Loucy (cell line): ENCODE measurements at regions not wholly inside any gene's neighbourhood (a gene's known extent, or its start where the extent isn't known, plus 50 kb on each side); places are given as distances from the start of the nearest gene placed in this dataset.

Source experiments
- H2AFZ ChIP-seq: fragments of 200-600 bp; sonication (generic); 2 replicates; pipeline ENCODE4 v1.6.0; 2016; ENCODE audit warnings: antibody characterized with exemption, mild to moderate bottlenecking, low read length, moderate library complexity
- H3F3A ChIP-seq: fragments of 200-600 bp; 2 replicates; pipeline ENCODE4 v1.6.0; 2016; ENCODE audit warnings: antibody characterized with exemption, low read depth, mild to moderate bottlenecking
- H3K27me3 ChIP-seq: fragments of 200-600 bp; sonication (generic); 2 replicates; pipeline ENCODE4 v1.6.1; 2014; ENCODE audit warnings: low read length, mild to moderate bottlenecking; ENCODE audit not compliant: insufficient read depth, poor library complexity, severe bottlenecking
- H3K36me3 ChIP-seq: fragments of 200-600 bp; sonication (generic); 2 replicates; pipeline ENCODE4 v1.6.1; 2016; ENCODE audit warnings: low read length; ENCODE audit not compliant: insufficient read depth
- H3K4me1 ChIP-seq: fragments of 200-600 bp; sonication (generic); 2 replicates; pipeline ENCODE4 v1.5.1; 2014; ENCODE audit warnings: low read length, mild to moderate bottlenecking; ENCODE audit not compliant: insufficient read depth, poor library complexity, severe bottlenecking
- H3K4me2 ChIP-seq: fragments of 200-600 bp; sonication (generic); 2 replicates; pipeline ENCODE4 v1.6.0; 2014; ENCODE audit warnings: antibody characterized with exemption, low read length, low read depth, mild to moderate bottlenecking; ENCODE audit not compliant: poor library complexity, severe bottlenecking
- H3K4me3 ChIP-seq: fragments of 200-600 bp; sonication (generic); 2 replicates; pipeline ENCODE4 v1.5.1; 2014; ENCODE audit warnings: low read length, mild to moderate bottlenecking, mixed read lengths; ENCODE audit not compliant: poor library complexity, severe bottlenecking
- H3K79me2 ChIP-seq: fragments of 200-600 bp; sonication (generic); 2 replicates; pipeline ENCODE4 v1.6.1; 2014; ENCODE audit warnings: low read length; ENCODE audit not compliant: insufficient read depth
- H3K9ac ChIP-seq: fragments of 200-600 bp; sonication (generic); 2 replicates; pipeline ENCODE4 v1.6.0; 2014; ENCODE audit warnings: mild to moderate bottlenecking, low read depth, low read length, moderate library complexity; ENCODE audit not compliant: poor library complexity, severe bottlenecking
- H3K9me2 ChIP-seq: fragments of 200-600 bp; sonication (generic); replicated peaks from 2 replicates; pipeline ENCODE4 v1.6.1; 2016; ENCODE audit warnings: low read depth, low read length, mixed read lengths
- H3K9me3 ChIP-seq: fragments of 200-600 bp; sonication (generic); 2 replicates; pipeline ENCODE4 v1.6.1; 2014; ENCODE audit warnings: mild to moderate bottlenecking, antibody characterized with exemption, low read length, low read depth; ENCODE audit not compliant: insufficient read depth
- H4K20me1 ChIP-seq: fragments of 200-600 bp; sonication (generic); 2 replicates; pipeline ENCODE4 v1.6.0; 2014; ENCODE audit warnings: antibody characterized with exemption, low read length, mild to moderate bottlenecking; ENCODE audit not compliant: insufficient read depth, poor library complexity, severe bottlenecking
- EZH2phosphoT487 ChIP-seq: fragments of 200-600 bp; IDR thresholded peaks from 2 replicates; pipeline ENCODE4 v1.6.1; 2018; ENCODE audit warnings: antibody characterized with exemption, mild to moderate bottlenecking, moderate library complexity, borderline replicate concordance
- TF ChIP-seq, protein P1 (sequence below): fragments of 200-600 bp; sonication (generic); conservative IDR thresholded peaks from 2 replicates; pipeline ENCODE4 v1.5.1; 2014; ENCODE audit warnings: mild to moderate bottlenecking, antibody characterized with exemption, low read length

DNA sequence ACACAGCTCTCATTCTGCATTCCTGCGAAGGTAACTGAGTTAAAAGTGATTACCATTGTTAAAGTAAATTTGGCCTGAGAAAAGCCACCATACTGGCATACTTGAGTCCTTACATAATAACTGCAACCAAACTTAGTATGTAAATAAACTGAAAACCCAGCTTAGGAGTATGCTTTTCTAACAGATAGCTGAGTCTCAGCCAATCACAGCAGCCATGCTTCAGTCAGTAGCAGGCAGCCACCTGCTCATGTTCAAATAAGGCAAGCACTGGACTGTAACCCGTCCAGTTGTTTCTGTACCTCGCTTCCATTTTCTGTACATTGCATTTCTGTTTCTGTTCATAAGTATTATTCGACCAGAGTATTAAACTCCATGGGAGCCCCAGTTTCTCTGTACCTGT, 58.6 kb downstream of the GCNT4 start:
- Histone ChIP-seq H3K79me2 (no peaks in the 10 kb centered on the region), H3K36me3 (no peaks in the 10 kb centered on the region), H3K4me2 (no peak overlapping the region), H3K27me3 (no peaks in the 10 kb centered on the region), H3K9me2 (no peaks in the 10 kb centered on the region), H2AFZ (peak overlapping the region; percentile 40), H3K4me3 (no peak overlapping the region), H3K9me3 (no peaks in the 10 kb centered on the region), H4K20me1 (no peaks in the 10 kb centered on the region), H3F3A (no peaks in the 10 kb centered on the region), H3K4me1 (peaks cover 11% of the 10 kb centered on the region), H3K9ac (no peak overlapping the region)
- no peak for TF ChIP-seq EZH2phosphoT487
- TF ChIP-seq, protein P1, sequence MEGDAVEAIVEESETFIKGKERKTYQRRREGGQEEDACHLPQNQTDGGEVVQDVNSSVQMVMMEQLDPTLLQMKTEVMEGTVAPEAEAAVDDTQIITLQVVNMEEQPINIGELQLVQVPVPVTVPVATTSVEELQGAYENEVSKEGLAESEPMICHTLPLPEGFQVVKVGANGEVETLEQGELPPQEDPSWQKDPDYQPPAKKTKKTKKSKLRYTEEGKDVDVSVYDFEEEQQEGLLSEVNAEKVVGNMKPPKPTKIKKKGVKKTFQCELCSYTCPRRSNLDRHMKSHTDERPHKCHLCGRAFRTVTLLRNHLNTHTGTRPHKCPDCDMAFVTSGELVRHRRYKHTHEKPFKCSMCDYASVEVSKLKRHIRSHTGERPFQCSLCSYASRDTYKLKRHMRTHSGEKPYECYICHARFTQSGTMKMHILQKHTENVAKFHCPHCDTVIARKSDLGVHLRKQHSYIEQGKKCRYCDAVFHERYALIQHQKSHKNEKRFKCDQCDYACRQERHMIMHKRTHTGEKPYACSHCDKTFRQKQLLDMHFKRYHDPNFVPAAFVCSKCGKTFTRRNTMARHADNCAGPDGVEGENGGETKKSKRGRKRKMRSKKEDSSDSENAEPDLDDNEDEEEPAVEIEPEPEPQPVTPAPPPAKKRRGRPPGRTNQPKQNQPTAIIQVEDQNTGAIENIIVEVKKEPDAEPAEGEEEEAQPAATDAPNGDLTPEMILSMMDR = no peak

DNA sequence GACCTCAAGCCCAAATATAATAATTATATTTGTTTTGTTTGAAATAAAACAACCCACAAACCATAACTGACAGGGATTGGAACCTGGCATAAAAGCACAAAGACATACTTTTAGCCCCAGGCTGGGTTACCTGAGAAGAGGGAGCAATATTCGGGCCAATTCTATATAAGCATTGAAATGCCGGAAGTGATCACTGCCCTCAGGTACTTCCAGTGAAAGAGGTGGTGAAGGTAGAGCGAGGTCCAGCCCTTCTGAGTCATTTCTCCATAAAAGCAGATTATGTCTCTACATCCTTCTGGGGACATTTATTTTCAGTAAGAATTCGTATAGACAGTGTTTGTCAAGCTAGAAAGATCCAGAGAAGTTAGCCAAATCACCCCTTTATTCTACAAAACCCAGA, 59.6 kb downstream of the GCNT4 start:
- Histone ChIP-seq H3K9me2 (no peaks in the 10 kb centered on the region), H3K36me3 (no peaks in the 10 kb centered on the region), H3K4me1 (peaks cover 11% of the 10 kb centered on the region), H3K27me3 (no peaks in the 10 kb centered on the region), H3F3A (no peaks in the 10 kb centered on the region), H3K9me3 (peaks cover 6% of the 10 kb centered on the region; the same call in 1 of the 2 replicates), H3K9ac (no peak overlapping the region), H3K4me2 (no peak overlapping the region), H4K20me1 (no peaks in the 10 kb centered on the region), H3K79me2 (no peaks in the 10 kb centered on the region), H2AFZ (no peak overlapping the region), H3K4me3 (no peak overlapping the region)
- TF ChIP-seq, protein P1 = no peak
- TF ChIP-seq EZH2phosphoT487 = no peak

DNA sequence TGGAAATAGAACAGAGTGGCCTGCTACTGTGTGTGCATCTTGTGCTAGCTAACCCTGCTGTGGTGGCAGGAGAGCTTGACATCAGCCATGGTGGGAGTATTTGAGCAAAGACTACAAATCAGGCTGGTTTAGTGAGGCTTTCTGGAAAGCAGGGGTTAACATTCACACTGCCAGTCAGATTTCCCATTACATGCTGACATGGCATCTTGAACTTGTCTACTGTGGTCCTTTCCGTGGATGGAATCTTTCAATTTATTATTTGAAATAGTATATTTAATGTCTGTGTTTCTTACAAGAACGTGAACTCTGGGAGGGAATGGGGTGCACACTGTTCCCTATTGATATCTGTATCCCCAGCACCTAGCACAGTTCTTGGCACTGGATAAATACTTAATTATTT, 60.8 kb downstream of the GCNT4 start:
- Histone ChIP-seq H3K27me3 (no peaks in the 10 kb centered on the region), H3K4me1 (peaks cover 11% of the 10 kb centered on the region), H3K79me2 (no peaks in the 10 kb centered on the region), H3K9ac (no peak overlapping the region), H2AFZ (no peak overlapping the region), H3K36me3 (no peaks in the 10 kb centered on the region), H3K4me2 (no peak overlapping the region), H3F3A (no peaks in the 10 kb centered on the region), H3K9me3 (peaks cover 6% of the 10 kb centered on the region; the same call in 1 of the 2 replicates), H3K4me3 (no peak overlapping the region), H4K20me1 (no peaks in the 10 kb centered on the region), H3K9me2 (no peaks in the 10 kb centered on the region)
- TF ChIP-seq EZH2phosphoT487 = no peak
- TF ChIP-seq, protein P1 = no peak
